ENCODE measurements at regions not wholly inside any gene's neighbourhood (a gene's known extent, or its start where the extent isn't known, plus 50 kb on each side); places are given as distances from the start of the nearest gene placed in this dataset.

- no peaks in the 10 kb centered on the region for H3K9me3 ChIP-seq
- H3K27ac ChIP-seq, result no peak overlapping the region
- no peaks in the 10 kb centered on the region for H3K27me3 ChIP-seq
- peaks cover 1 to 14% of the 10 kb centered on the region in 2 experiments for H3K4me1 ChIP-seq (ENCODE audit: control insufficient read depth in 1 of 2, insufficient read depth in 1 of 2, low read depth in 1 of 2, low read length in 1 of 2)
- no peaks in the 10 kb centered on the region for H3K36me3 ChIP-seq
- H3K4me3 ChIP-seq (ENCODE audit: low read depth in 1 of 2, low read length in 1 of 2), result no peak overlapping the region
- TF ChIP-seq, protein P1, sequence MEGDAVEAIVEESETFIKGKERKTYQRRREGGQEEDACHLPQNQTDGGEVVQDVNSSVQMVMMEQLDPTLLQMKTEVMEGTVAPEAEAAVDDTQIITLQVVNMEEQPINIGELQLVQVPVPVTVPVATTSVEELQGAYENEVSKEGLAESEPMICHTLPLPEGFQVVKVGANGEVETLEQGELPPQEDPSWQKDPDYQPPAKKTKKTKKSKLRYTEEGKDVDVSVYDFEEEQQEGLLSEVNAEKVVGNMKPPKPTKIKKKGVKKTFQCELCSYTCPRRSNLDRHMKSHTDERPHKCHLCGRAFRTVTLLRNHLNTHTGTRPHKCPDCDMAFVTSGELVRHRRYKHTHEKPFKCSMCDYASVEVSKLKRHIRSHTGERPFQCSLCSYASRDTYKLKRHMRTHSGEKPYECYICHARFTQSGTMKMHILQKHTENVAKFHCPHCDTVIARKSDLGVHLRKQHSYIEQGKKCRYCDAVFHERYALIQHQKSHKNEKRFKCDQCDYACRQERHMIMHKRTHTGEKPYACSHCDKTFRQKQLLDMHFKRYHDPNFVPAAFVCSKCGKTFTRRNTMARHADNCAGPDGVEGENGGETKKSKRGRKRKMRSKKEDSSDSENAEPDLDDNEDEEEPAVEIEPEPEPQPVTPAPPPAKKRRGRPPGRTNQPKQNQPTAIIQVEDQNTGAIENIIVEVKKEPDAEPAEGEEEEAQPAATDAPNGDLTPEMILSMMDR (IDR thresholded peaks at IDR 0.05), result no peak
These were observed 332.1 kb downstream of the C16orf95 start for GRCh38 chr16:86984991-86985647.

- H3K27ac ChIP-seq, result no peak overlapping the region
- no peaks in the 10 kb centered on the region for H3K36me3 ChIP-seq
- H3K4me1 ChIP-seq (ENCODE audit: control insufficient read depth in 1 of 2, insufficient read depth in 1 of 2, low read depth in 1 of 2, low read length in 1 of 2), result peaks cover 6 to 19% of the 10 kb centered on the region in 2 experiments
- no peaks in the 10 kb centered on the region for H3K9me3 ChIP-seq
- no peaks in the 10 kb centered on the region for H3K27me3 ChIP-seq
- TF ChIP-seq, protein P1 (IDR thresholded peaks at IDR 0.05), result no peak
- no peak overlapping the region for H3K4me3 ChIP-seq (ENCODE audit: low read depth in 1 of 2, low read length in 1 of 2)
These were observed 331.6 kb downstream of the C16orf95 start for GRCh38 chr16:86985648-86986015.

GRCh38 chr16:86986136-86986535 is 331.1 kb downstream of the C16orf95 start:
- peaks cover 12 to 24% of the 10 kb centered on the region in 2 experiments for H3K4me1 ChIP-seq (ENCODE audit: control insufficient read depth in 1 of 2, insufficient read depth in 1 of 2, low read depth in 1 of 2, low read length in 1 of 2)

DNA sequence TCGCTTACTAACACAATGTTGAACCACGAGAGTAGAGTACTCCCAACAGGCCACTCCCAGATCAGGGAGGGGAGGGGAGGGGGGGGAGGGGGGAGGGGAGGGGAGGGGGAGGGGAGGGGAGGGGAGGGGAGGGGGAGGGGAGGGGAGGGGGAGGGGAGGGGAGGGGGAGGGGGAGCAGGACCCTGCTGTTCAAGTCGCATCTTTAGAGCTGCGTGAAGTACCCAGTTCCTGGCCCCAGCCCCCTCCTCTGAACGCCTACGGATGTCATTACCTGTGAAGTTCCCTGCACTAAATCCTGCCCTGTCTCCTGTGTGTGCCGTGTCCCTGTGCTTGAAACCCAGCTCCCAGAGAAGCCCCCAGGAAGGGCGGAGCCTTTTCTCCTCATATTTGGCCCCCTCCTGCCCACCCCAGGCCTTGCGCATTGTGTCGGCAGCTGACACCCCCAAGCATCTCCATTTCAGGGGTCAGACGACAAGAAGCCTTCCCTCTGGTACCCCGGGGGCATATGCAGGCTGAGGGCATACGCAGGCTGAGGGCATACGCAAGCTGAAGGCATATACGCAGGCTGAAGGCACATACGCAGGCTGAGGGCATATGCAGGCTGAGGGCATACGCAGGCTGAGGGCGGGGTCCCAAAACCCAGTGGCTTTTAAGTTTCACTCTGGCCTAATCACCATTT is 330.2 kb downstream of the C16orf95 start:
- no peaks in the 10 kb centered on the region for H3K36me3 ChIP-seq
- H3K27me3 ChIP-seq, result no peaks in the 10 kb centered on the region
- TF ChIP-seq, protein P1 (IDR thresholded peaks at IDR 0.05), result no peak
- peaks cover 19 to 32% of the 10 kb centered on the region in 2 experiments for H3K4me1 ChIP-seq (ENCODE audit: control insufficient read depth in 1 of 2, insufficient read depth in 1 of 2, low read depth in 1 of 2, low read length in 1 of 2)
- no peak overlapping the region for H3K4me3 ChIP-seq (ENCODE audit: low read depth in 1 of 2, low read length in 1 of 2)
- no peaks in the 10 kb centered on the region for H3K9me3 ChIP-seq
- no peak overlapping the region for H3K27ac ChIP-seq

More at GRCh38 chr16:86986136-86986535, 331.1 kb downstream of the C16orf95 start:
- Histone ChIP-seq H3K36me3 (no peaks in the 10 kb centered on the region), H3K4me3 (ENCODE audit: low read depth in 1 of 2, low read length in 1 of 2) (no peak overlapping the region), H3K27ac (no peak overlapping the region), H3K27me3 (no peaks in the 10 kb centered on the region), H3K9me3 (no peaks in the 10 kb centered on the region)
- TF ChIP-seq, protein P1 (IDR thresholded peaks at IDR 0.05), result no peak

DNA sequence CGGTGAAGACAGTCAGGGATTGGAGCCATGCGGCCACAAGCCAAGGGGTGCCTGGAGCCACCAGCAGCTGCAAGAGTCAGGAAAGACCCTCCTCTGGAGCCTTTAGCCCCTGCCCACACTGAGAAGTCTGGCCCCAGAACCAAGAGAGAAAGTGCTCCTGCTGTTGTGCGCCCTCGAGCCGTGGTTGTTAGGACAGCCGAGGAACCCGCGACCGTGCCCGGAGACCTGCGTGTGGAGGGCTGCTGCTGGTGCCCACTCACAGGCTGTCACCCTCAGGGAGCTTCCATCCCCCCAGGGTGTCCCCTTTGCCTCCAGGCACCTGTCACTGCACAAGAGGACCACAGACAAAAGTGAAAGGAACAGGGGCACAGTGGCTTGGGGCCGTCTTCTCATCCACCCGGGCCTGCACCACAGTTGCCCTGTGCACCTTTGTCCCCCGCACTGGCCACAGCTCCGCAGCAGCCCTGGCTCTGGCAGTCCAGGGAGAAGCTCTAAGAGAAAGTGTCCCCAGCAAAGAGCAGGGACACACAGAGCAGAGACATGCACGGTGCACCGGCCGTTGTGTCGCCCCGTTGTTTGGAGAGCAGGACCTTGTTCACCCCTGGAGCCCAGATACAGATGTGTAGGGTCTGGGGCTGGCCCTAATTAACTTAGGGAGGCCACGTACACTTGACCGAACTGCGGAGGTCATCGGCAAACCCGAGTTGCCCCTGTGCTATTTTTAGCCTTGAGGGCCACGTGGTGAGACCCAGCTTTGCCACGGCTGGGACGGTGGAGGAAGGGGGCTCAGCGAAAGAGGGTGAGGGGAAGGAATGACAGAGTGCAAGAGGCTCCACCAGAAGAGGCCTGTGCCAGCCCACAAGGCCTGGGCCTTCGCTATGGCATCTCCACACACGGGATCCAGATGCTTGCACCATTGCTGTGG is 329.2 kb downstream of the C16orf95 start:
- TF ChIP-seq, protein P1 (IDR thresholded peaks at IDR 0.05), result no peak
- Histone ChIP-seq H3K36me3 (no peaks in the 10 kb centered on the region), H3K9me3 (no peaks in the 10 kb centered on the region), H3K4me1 (ENCODE audit: control insufficient read depth in 1 of 2, insufficient read depth in 1 of 2, low read depth in 1 of 2, low read length in 1 of 2) (peaks cover 29 to 42% of the 10 kb centered on the region in 2 experiments), H3K27me3 (no peaks in the 10 kb centered on the region), H3K4me3 (ENCODE audit: low read depth in 1 of 2, low read length in 1 of 2) (no peak overlapping the region), H3K27ac (no peak overlapping the region)

Measured in neutrophil (primary cell).